GM23338 (cell line): ENCODE measurements at regions not wholly inside any gene's neighbourhood (a gene's known extent, or its start where the extent isn't known, plus 50 kb on each side); places are given as distances from the start of the nearest gene placed in this dataset.

Source experiments
- ATAC-seq: fragments of 200-7000 bp; cut with Tn5 transposase; 3 replicates; pipeline ENCODE4 v1.9.1; 2020
- DNase-seq: peaks from one replicate; pipeline ENCODE4 v3.0.0-alpha.2; 2015; ENCODE audit warnings: low spot score
- H2AFZ ChIP-seq: fragments of 200-600 bp; sonication (generic); 2 replicates; pipeline ENCODE4 v1.8.0; 2016; ENCODE audit warnings: antibody characterized with exemption, mild to moderate bottlenecking, moderate library complexity
- H3F3A ChIP-seq: fragments of 200-600 bp; sonication (generic); replicated peaks from 2 replicates; pipeline ENCODE4 v1.8.0; 2017; ENCODE audit warnings: antibody characterized with exemption, mixed run types, low read depth
- H3K27ac ChIP-seq: fragments of 200-600 bp; sonication (generic); 2 replicates; pipeline ENCODE4 v1.6.1; 2016; ENCODE audit warnings: low read depth
- H3K27me3 ChIP-seq: fragments of 200-600 bp; sonication (generic); 2 replicates; pipeline ENCODE4 v1.8.0; 2016; ENCODE audit warnings: mild to moderate bottlenecking, mixed run types, moderate library complexity; ENCODE audit not compliant: insufficient read depth
- H3K36me3 ChIP-seq: fragments of 200-600 bp; sonication (generic); 2 replicates; pipeline ENCODE4 v1.8.0; 2016; ENCODE audit warnings: mild to moderate bottlenecking; ENCODE audit not compliant: insufficient read depth
- H3K4me1 ChIP-seq: fragments of 200-600 bp; sonication (generic); 2 replicates; pipeline ENCODE4 v1.8.0; 2016; ENCODE audit warnings: mild to moderate bottlenecking, moderate library complexity; ENCODE audit not compliant: insufficient read depth
- H3K4me2 ChIP-seq: fragments of 200-600 bp; sonication (generic); 2 replicates; pipeline ENCODE4 v1.7.1; 2017; ENCODE audit warnings: mixed run types
- H3K4me3 ChIP-seq: fragments of 200-600 bp; sonication (generic); 2 replicates; pipeline ENCODE4 v1.6.1; 2016; ENCODE audit warnings: mixed run types
- H3K79me2 ChIP-seq: fragments of 200-600 bp; sonication (generic); replicated peaks from 2 replicates; pipeline ENCODE4 v1.8.0; 2017; ENCODE audit warnings: mild to moderate bottlenecking; ENCODE audit not compliant: insufficient read depth
- H3K9me2 ChIP-seq: fragments of 200-600 bp; sonication (generic); 2 replicates; pipeline ENCODE4 v1.8.0; 2017; ENCODE audit not compliant: insufficient read depth
- H4K20me1 ChIP-seq: fragments of 200-600 bp; sonication (generic); replicated peaks from 2 replicates; pipeline ENCODE4 v1.8.0; 2017; ENCODE audit warnings: mild to moderate bottlenecking; ENCODE audit not compliant: insufficient read depth
- H3K27ac Mint-ChIP-seq: 2 replicates; pipeline ENCODE4 v1.8.0; 2020; ENCODE audit warnings: inconsistent platforms, mild to moderate bottlenecking, moderate library complexity, mixed read lengths
- H3K27me3 Mint-ChIP-seq: 3 replicates; pipeline ENCODE4 v1.8.0; 2022; ENCODE audit warnings: low read depth, mild to moderate bottlenecking, moderate library complexity, mixed read lengths, inconsistent platforms; ENCODE audit not compliant: insufficient read depth, poor library complexity
- H3K36me3 Mint-ChIP-seq: 3 replicates; pipeline ENCODE4 v1.8.0; 2021; ENCODE audit warnings: low read depth, mild to moderate bottlenecking, inconsistent platforms, moderate library complexity, mixed read lengths
- H3K4me1 Mint-ChIP-seq: 3 replicates; pipeline ENCODE4 v1.8.0; 2020; ENCODE audit warnings: mild to moderate bottlenecking, inconsistent platforms, mixed read lengths
- H3K4me3 Mint-ChIP-seq: 3 replicates; pipeline ENCODE4 v1.8.0; 2021; ENCODE audit warnings: moderate library complexity, mild to moderate bottlenecking, inconsistent platforms, mixed read lengths
- H3K9me3 Mint-ChIP-seq: 3 replicates; pipeline ENCODE4 v1.8.0; 2020; ENCODE audit warnings: moderate library complexity, mild to moderate bottlenecking, inconsistent platforms, mixed read lengths
- CREB1 ChIP-seq: fragments of 250-450 bp; sonication (Bioruptor Pico); IDR thresholded peaks from 2 replicates; pipeline ENCODE4 v1.5.0; 2020; ENCODE audit warnings: low read depth, mild to moderate bottlenecking, moderate library complexity
- CTCF ChIP-seq, 2 experiments: fragments of 200-600 bp in 1 of 2; sonication (generic) in 1 of 2; conservative IDR thresholded peaks; 2 replicates each; pipeline versions ENCODE4 v1.5.1 to v1.6.1; 2016 to 2017; ENCODE audit warnings: antibody characterized with exemption in 2 of 2, low read depth in 2 of 2, mild to moderate bottlenecking in 2 of 2, moderate library complexity in 1 of 2
- ETS1 ChIP-seq: IDR thresholded peaks from 2 replicates; pipeline ENCODE4 v1.6.1; 2016; ENCODE audit warnings: antibody characterized with exemption
- EZH2phosphoT487 ChIP-seq: fragments of 200-600 bp; sonication (generic); IDR thresholded peaks from one replicate; pipeline ENCODE4 v1.8.1; 2018; ENCODE audit warnings: antibody characterized with exemption; ENCODE audit not compliant: unreplicated experiment
- NANOG ChIP-seq: IDR thresholded peaks from 2 replicates; pipeline ENCODE4 v1.6.1; 2016; ENCODE audit warnings: antibody characterized with exemption, borderline replicate concordance
- POLR2AphosphoS5 ChIP-seq: IDR thresholded peaks from 2 replicates; pipeline ENCODE4 v1.6.1; 2016; ENCODE audit warnings: antibody characterized with exemption, low read depth
- STAT1 ChIP-seq: IDR thresholded peaks from one replicate; pipeline ENCODE4 v1.6.1; 2016; ENCODE audit warnings: antibody characterized with exemption; ENCODE audit not compliant: unreplicated experiment
- ZNF114 ChIP-seq: fragments of 250-450 bp; sonication (Bioruptor Pico); IDR thresholded peaks from 2 replicates; pipeline ENCODE4 v1.5.0; 2020; ENCODE audit warnings: mild to moderate bottlenecking, moderate library complexity
- ZNF331 ChIP-seq: fragments of 250-450 bp; sonication (Bioruptor Pico); IDR thresholded peaks from 2 replicates; pipeline ENCODE4 v1.5.0; 2020; ENCODE audit warnings: low read depth, mild to moderate bottlenecking, moderate library complexity
- ZNF462 ChIP-seq: fragments of 250-450 bp; sonication (Bioruptor Pico); IDR thresholded peaks from 2 replicates; pipeline ENCODE4 v1.5.0; 2020; ENCODE audit warnings: mild to moderate bottlenecking, moderate library complexity

GRCh38 chr6:159463119-159463829 lies 229.8 kb downstream of the SOD2 start:
- Mint-ChIP-seq H3K36me3 (no peaks in the 10 kb centered on the region), H3K27me3 (peaks cover 2% of the 10 kb centered on the region), H3K9me3 (peaks cover under 1% of the 10 kb centered on the region; the same call in 1 of the 3 replicates), H3K4me3 (no peak overlapping the region), H3K27ac (no peak overlapping the region), H3K4me1 (peaks cover 14% of the 10 kb centered on the region; the same call in 2 of the 3 replicates)
- Histone ChIP-seq H4K20me1 (no peaks in the 10 kb centered on the region), H3K4me1 (peaks cover 5% of the 10 kb centered on the region; the same call in 1 of the 2 replicates), H3K27ac (no peak overlapping the region), H3K79me2 (no peaks in the 10 kb centered on the region), H3F3A (no peaks in the 10 kb centered on the region), H3K36me3 (no peaks in the 10 kb centered on the region), H3K9me2 (no peaks in the 10 kb centered on the region), H2AFZ (peak overlapping the region; percentile 0; the same call in 1 of the 2 replicates), H3K4me3 (no peak overlapping the region), H3K4me2 (no peak overlapping the region), H3K27me3 (no peaks in the 10 kb centered on the region)
- ATAC-seq: peak; percentile 38; the same call in 2 of the 3 replicates
- TF ChIP-seq POLR2AphosphoS5 (no peak), CTCF (conservative IDR thresholded peaks at IDR 0.05; ENCODE audit: low read depth in 2 of 2) (peak; percentile 49 to 67)
- peak; percentile 68 for DNase-seq

GRCh38 chr6:159462431-159462830 lies 230.6 kb downstream of the SOD2 start:
- Histone ChIP-seq H3K4me2 (no peak overlapping the region), H3K9me2 (no peaks in the 10 kb centered on the region), H3K27ac (no peak overlapping the region), H3K36me3 (no peaks in the 10 kb centered on the region), H3F3A (no peaks in the 10 kb centered on the region), H3K79me2 (no peaks in the 10 kb centered on the region), H3K27me3 (no peaks in the 10 kb centered on the region), H4K20me1 (no peaks in the 10 kb centered on the region), H3K4me1 (peaks cover 5% of the 10 kb centered on the region; the same call in 1 of the 2 replicates), H3K4me3 (no peak overlapping the region), H2AFZ (peak overlapping the region; percentile 0)
- Mint-ChIP-seq H3K4me3 (no peak overlapping the region), H3K36me3 (no peaks in the 10 kb centered on the region), H3K27ac (no peak overlapping the region), H3K9me3 (peaks cover 3% of the 10 kb centered on the region; the same call in 1 of the 3 replicates), H3K27me3 (peaks cover 2% of the 10 kb centered on the region), H3K4me1 (peaks cover 14% of the 10 kb centered on the region; the same call in 2 of the 3 replicates)
- no peak for DNase-seq
- ATAC-seq: no peak
- TF ChIP-seq ZNF462 (CRISPR knock-in tag) (no peak), ETS1 (no peak), ZNF331 (no peak), NANOG (no peak), EZH2phosphoT487 (no peak), STAT1 (no peak), ZNF114 (CRISPR knock-in tag) (no peak), POLR2AphosphoS5 (no peak), CREB1 (no peak)
